Right forelimb (tissue), 1 donor: ENCODE measurements at regions not wholly inside any gene's neighbourhood (a gene's known extent, or its start where the extent isn't known, plus 50 kb on each side); places are given as distances from the start of the nearest gene placed in this dataset.
"Not testable (repeated sequence)": the region's sequence is repeated elsewhere in the genome, so short reads cannot be mapped to it uniquely, and the experiment has no call there.

Source experiments
- DNase-seq: peaks from one replicate; pipeline ENCODE4 v3.0.0-alpha.2; 2018

GRCh38 chrX:87961471-87961870, 443.9 kb downstream of the KLHL4 start:
- no peak for DNase-seq

GRCh38 chrX:87968118-87968517, 450.5 kb downstream of the KLHL4 start:
- no peak for DNase-seq

GRCh38 chrX:87972121-87972520, 454.5 kb downstream of the KLHL4 start:
- DNase-seq: not testable (repeated sequence)

GRCh38 chrX:87975365-87975764, 457.8 kb downstream of the KLHL4 start:
- DNase-seq: no peak

- DNase-seq: not testable (repeated sequence)
Observed at GRCh38 chrX:88007873-88008272, 490.3 kb downstream of the KLHL4 start.

GRCh38 chrX:88024022-88024421, 506.4 kb downstream of the KLHL4 start:
- DNase-seq: no peak

GRCh38 chrX:88072339-88073030, 554.9 kb downstream of the KLHL4 start:
- no peak for DNase-seq

GRCh38 chrX:88101968-88102367, 584.4 kb downstream of the KLHL4 start:
- DNase-seq: no peak

- DNase-seq: no peak
Observed at GRCh38 chrX:88135735-88136134, 611.3 kb upstream of the CPXCR1 start.

- no peak for DNase-seq
Observed at GRCh38 chrX:88136328-88136727, 610.7 kb upstream of the CPXCR1 start.

GRCh38 chrX:88146577-88146976, 600.4 kb upstream of the CPXCR1 start:
- no peak for DNase-seq

- DNase-seq: no peak
Observed at GRCh38 chrX:88170553-88170952, 576.5 kb upstream of the CPXCR1 start.

GRCh38 chrX:88173932-88174440, 573.0 kb upstream of the CPXCR1 start:
- DNase-seq: not testable (repeated sequence)

GRCh38 chrX:88202149-88202548, 544.9 kb upstream of the CPXCR1 start:
- no peak for DNase-seq

- DNase-seq: no peak
Observed at GRCh38 chrX:88244066-88244465, 503.0 kb upstream of the CPXCR1 start.

GRCh38 chrX:88284844-88285243, 462.2 kb upstream of the CPXCR1 start:
- DNase-seq: no peak

GRCh38 chrX:88313972-88314371, 433.1 kb upstream of the CPXCR1 start:
- DNase-seq: not testable (repeated sequence)

GRCh38 chrX:88325634-88326033, 421.4 kb upstream of the CPXCR1 start:
- no peak for DNase-seq

GRCh38 chrX:88355252-88355651, 391.8 kb upstream of the CPXCR1 start:
- DNase-seq: no peak

GRCh38 chrX:88366314-88366713, 380.7 kb upstream of the CPXCR1 start:
- DNase-seq: no peak

GRCh38 chrX:88378406-88378805, 368.6 kb upstream of the CPXCR1 start:
- DNase-seq: no peak

- DNase-seq: no peak
Observed at GRCh38 chrX:88397551-88397950, 349.5 kb upstream of the CPXCR1 start.

GRCh38 chrX:88416002-88416401, 331.0 kb upstream of the CPXCR1 start:
- DNase-seq: no peak

GRCh38 chrX:88416965-88417364, 330.1 kb upstream of the CPXCR1 start:
- DNase-seq: no peak

- DNase-seq: no peak
Observed at GRCh38 chrX:88424071-88424470, 323.0 kb upstream of the CPXCR1 start.
